Loucy (cell line): ENCODE measurements at regions not wholly inside any gene's neighbourhood (a gene's known extent, or its start where the extent isn't known, plus 50 kb on each side); places are given as distances from the start of the nearest gene placed in this dataset.

Experiments
- EZH2phosphoT487 ChIP-seq: fragments of 200-600 bp; IDR thresholded peaks from 2 replicates; pipeline ENCODE4 v1.6.1; 2018; ENCODE audit warnings: antibody characterized with exemption, mild to moderate bottlenecking, moderate library complexity, borderline replicate concordance
- TF ChIP-seq, protein P1 (sequence below): fragments of 200-600 bp; sonication (generic); conservative IDR thresholded peaks from 2 replicates; pipeline ENCODE4 v1.5.1; 2014; ENCODE audit warnings: mild to moderate bottlenecking, antibody characterized with exemption, low read length

DNA sequence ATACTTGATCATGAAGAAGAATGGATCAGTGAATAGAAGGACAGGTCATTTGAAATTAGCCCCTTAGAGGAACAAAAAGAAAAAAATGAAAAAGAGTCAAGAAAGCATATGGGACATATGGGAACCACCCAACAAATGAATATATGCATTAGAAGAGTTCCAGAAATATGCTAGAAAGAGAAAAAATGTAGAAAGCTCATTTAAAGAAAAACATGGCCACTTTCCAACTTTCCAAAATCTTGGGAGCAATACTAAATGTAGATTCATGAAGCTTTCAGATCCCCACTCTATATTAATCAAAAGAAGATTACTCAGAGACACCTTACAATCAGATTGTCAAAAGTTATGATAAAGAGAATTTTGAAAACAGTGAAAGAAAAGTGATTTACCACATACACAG, 334.8 kb upstream of the NMUR2 start:
- TF ChIP-seq, protein P1, sequence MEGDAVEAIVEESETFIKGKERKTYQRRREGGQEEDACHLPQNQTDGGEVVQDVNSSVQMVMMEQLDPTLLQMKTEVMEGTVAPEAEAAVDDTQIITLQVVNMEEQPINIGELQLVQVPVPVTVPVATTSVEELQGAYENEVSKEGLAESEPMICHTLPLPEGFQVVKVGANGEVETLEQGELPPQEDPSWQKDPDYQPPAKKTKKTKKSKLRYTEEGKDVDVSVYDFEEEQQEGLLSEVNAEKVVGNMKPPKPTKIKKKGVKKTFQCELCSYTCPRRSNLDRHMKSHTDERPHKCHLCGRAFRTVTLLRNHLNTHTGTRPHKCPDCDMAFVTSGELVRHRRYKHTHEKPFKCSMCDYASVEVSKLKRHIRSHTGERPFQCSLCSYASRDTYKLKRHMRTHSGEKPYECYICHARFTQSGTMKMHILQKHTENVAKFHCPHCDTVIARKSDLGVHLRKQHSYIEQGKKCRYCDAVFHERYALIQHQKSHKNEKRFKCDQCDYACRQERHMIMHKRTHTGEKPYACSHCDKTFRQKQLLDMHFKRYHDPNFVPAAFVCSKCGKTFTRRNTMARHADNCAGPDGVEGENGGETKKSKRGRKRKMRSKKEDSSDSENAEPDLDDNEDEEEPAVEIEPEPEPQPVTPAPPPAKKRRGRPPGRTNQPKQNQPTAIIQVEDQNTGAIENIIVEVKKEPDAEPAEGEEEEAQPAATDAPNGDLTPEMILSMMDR: no peak
- no peak for TF ChIP-seq EZH2phosphoT487
